ENCODE measurements at regions not wholly inside any gene's neighbourhood (a gene's known extent, or its start where the extent isn't known, plus 50 kb on each side); places are given as distances from the start of the nearest gene placed in this dataset.
"Not testable (repeated sequence)": the region's sequence is repeated elsewhere in the genome, so short reads cannot be mapped to it uniquely, and the experiment has no call there.

DNA sequence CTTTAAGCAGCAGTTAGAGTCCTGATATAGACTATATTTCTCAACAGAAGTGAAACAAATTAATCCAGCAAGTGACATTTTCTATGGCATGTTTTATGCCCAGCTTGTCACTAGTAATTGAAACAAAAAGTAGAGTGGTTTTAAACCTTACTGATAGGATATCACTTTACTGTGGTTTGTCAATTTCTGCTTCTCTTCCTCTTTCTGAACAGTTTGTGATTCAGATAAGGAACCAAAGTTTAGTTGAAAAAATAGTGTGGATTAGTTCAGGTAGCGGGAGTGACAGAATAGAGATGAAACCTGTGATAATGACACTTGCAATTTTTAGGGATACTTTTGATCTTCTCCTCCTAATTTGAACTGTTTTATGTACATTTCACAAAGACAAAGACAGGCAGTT is 485.7 kb upstream of the EDIL3 start:
- H3K27me3 ChIP-seq (ENCODE audit: control insufficient read depth in 3 of 3, insufficient read depth in 3 of 3, low read depth in 1 of 3, low read length in 3 of 3): no peaks in the 10 kb centered on the region
- H2BK120ac ChIP-seq (ENCODE audit: low read depth, low read length): no peak overlapping the region
- no peak overlapping the region for H2AK5ac ChIP-seq (ENCODE audit: low read depth, low read length)
- H3K4ac ChIP-seq (ENCODE audit: low read length): no peak overlapping the region
- no peak overlapping the region for H3K4me3 ChIP-seq (ENCODE audit: low read length in 2 of 2)
- no peaks in the 10 kb centered on the region for H3K4me1 ChIP-seq (ENCODE audit: control insufficient read depth in 2 of 2, insufficient read depth in 1 of 2, low read depth in 1 of 2, low read length in 2 of 2)
- no peak overlapping the region for H3K23ac ChIP-seq (ENCODE audit: low read depth, low read length, poor library complexity)
- WGBS, 2 donors (ENCODE audit: extremely low coverage in 2 of 2, insufficient read length in 2 of 2, insufficient replicate concordance in 1 of 2): no CpG with 5 or more reads among the region's 1 CpG
- no peaks in the 10 kb centered on the region for H3K36me3 ChIP-seq (replicated peaks in 1 of 2; ENCODE audit: control insufficient read depth in 2 of 2, insufficient read depth in 2 of 2, low read length in 2 of 2)
- no peak overlapping the region for H3K4me2 ChIP-seq (ENCODE audit: insufficient read depth, low read length, poor library complexity, severe bottlenecking)
- H3K9ac ChIP-seq (ENCODE audit: low read depth, low read length, poor library complexity): no peak overlapping the region
- no peak overlapping the region for H2AFZ ChIP-seq (ENCODE audit: low read length)
- no peak overlapping the region for H2BK12ac ChIP-seq (ENCODE audit: low read length)
- H2BK15ac ChIP-seq (ENCODE audit: low read length): no peak overlapping the region
- no peak overlapping the region for H4K8ac ChIP-seq (ENCODE audit: low read depth, low read length)
- no peak overlapping the region for H3K27ac ChIP-seq (replicated peaks; ENCODE audit: low read length)
- no peaks in the 10 kb centered on the region for H3K79me1 ChIP-seq (ENCODE audit: low read depth, low read length)
- H4K91ac ChIP-seq (ENCODE audit: low read depth, low read length, poor library complexity): no peak overlapping the region
- DNase-seq (ENCODE audit: low spot score): no peak
- H2BK5ac ChIP-seq (ENCODE audit: low read length): no peak overlapping the region
- H3K9me3 ChIP-seq (replicated peaks in 1 of 2; ENCODE audit: control insufficient read depth in 2 of 2, insufficient read depth in 1 of 2, low read depth in 1 of 2, low read length in 2 of 2): no peaks in the 10 kb centered on the region
- no peak overlapping the region for H3K14ac ChIP-seq (ENCODE audit: low read length)
- H3K18ac ChIP-seq (ENCODE audit: low read length): no peak overlapping the region

DNA sequence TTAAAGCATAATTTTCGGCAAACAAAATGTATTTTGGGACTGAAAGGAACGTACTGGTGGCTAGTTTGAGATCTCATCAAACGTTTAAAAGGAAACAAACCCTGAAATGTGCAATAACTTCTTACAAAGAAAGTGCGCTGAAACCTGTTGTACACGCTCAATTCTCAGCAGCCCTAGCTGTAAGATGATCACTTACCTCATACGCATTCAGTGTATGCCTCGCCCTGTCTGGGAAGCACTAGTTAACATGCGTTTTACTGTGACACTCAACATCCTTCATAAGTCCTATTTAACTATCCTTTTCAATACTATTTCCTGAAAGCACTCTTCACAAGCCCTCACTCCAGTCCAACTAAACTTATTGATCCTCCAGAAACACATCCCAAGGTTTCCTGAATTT is 485.0 kb upstream of the EDIL3 start:
- no peaks in the 10 kb centered on the region for H3K27me3 ChIP-seq (ENCODE audit: control insufficient read depth in 3 of 3, insufficient read depth in 3 of 3, low read depth in 1 of 3, low read length in 3 of 3)
- H3K79me1 ChIP-seq (ENCODE audit: low read depth, low read length): no peaks in the 10 kb centered on the region
- H3K4me2 ChIP-seq (ENCODE audit: insufficient read depth, low read length, poor library complexity, severe bottlenecking): no peak overlapping the region
- H2AK5ac ChIP-seq (ENCODE audit: low read depth, low read length): no peak overlapping the region
- no peak overlapping the region for H3K14ac ChIP-seq (ENCODE audit: low read length)
- no peak overlapping the region for H2BK5ac ChIP-seq (ENCODE audit: low read length)
- H3K23ac ChIP-seq (ENCODE audit: low read depth, low read length, poor library complexity): no peak overlapping the region
- no peak overlapping the region for H2AFZ ChIP-seq (ENCODE audit: low read length)
- no peak overlapping the region for H2BK12ac ChIP-seq (ENCODE audit: low read length)
- no peak overlapping the region for H3K4me3 ChIP-seq (ENCODE audit: low read length in 2 of 2)
- no peak overlapping the region for H4K91ac ChIP-seq (ENCODE audit: low read depth, low read length, poor library complexity)
- H3K18ac ChIP-seq (ENCODE audit: low read length): no peak overlapping the region
- H4K8ac ChIP-seq (ENCODE audit: low read depth, low read length): no peak overlapping the region
- WGBS, 2 donors (ENCODE audit: extremely low coverage in 2 of 2, insufficient read length in 2 of 2, insufficient replicate concordance in 1 of 2): no CpG with 5 or more reads among the region's 8 CpGs
- H3K36me3 ChIP-seq (replicated peaks in 1 of 2; ENCODE audit: control insufficient read depth in 2 of 2, insufficient read depth in 2 of 2, low read length in 2 of 2): no peaks in the 10 kb centered on the region
- H2BK120ac ChIP-seq (ENCODE audit: low read depth, low read length): no peak overlapping the region
- no peak overlapping the region for H3K4ac ChIP-seq (ENCODE audit: low read length)
- no peak overlapping the region for H3K9ac ChIP-seq (ENCODE audit: low read depth, low read length, poor library complexity)
- H3K9me3 ChIP-seq (replicated peaks in 1 of 2; ENCODE audit: control insufficient read depth in 2 of 2, insufficient read depth in 1 of 2, low read depth in 1 of 2, low read length in 2 of 2): no peaks in the 10 kb centered on the region
- no peaks in the 10 kb centered on the region for H3K4me1 ChIP-seq (ENCODE audit: control insufficient read depth in 2 of 2, insufficient read depth in 1 of 2, low read depth in 1 of 2, low read length in 2 of 2)
- H3K27ac ChIP-seq (replicated peaks; ENCODE audit: low read length): no peak overlapping the region
- H2BK15ac ChIP-seq (ENCODE audit: low read length): no peak overlapping the region
- no peak for DNase-seq (ENCODE audit: low spot score)

DNA sequence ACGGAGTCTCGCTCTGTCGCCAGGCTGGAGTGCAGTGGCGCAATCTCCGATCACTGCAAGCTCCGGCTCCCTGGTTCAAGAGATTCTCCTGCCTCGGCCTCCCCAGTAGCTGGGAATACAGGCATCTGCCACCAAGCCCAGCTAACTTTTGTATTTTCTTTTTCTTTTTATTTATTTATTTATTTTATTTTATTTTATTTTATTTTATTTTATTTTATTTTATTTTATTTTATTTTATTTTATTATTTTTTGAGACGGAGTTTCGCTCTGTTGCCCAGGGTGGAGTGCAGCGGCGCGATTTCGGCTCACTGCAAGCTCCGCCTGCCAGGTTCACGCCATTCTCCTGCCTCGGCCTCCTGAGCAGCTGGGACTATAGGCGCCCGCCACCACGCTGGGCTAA is 479.3 kb upstream of the EDIL3 start:
- not testable (repeated sequence) for H3K4me1 ChIP-seq (ENCODE audit: control insufficient read depth in 2 of 2, insufficient read depth in 1 of 2, low read depth in 1 of 2, low read length in 2 of 2); H4K91ac ChIP-seq (ENCODE audit: low read depth, low read length, poor library complexity); H3K23ac ChIP-seq (ENCODE audit: low read depth, low read length, poor library complexity); H3K14ac ChIP-seq (ENCODE audit: low read length); H3K36me3 ChIP-seq (replicated peaks in 1 of 2; ENCODE audit: control insufficient read depth in 2 of 2, insufficient read depth in 2 of 2, low read length in 2 of 2); H3K9ac ChIP-seq (ENCODE audit: low read depth, low read length, poor library complexity); H2BK120ac ChIP-seq (ENCODE audit: low read depth, low read length); H3K4me2 ChIP-seq (ENCODE audit: insufficient read depth, low read length, poor library complexity, severe bottlenecking); H3K9me3 ChIP-seq (replicated peaks in 1 of 2; ENCODE audit: control insufficient read depth in 2 of 2, insufficient read depth in 1 of 2, low read depth in 1 of 2, low read length in 2 of 2); H4K8ac ChIP-seq (ENCODE audit: low read depth, low read length); H2BK12ac ChIP-seq (ENCODE audit: low read length); DNase-seq (ENCODE audit: low spot score); H3K4ac ChIP-seq (ENCODE audit: low read length); H3K79me1 ChIP-seq (ENCODE audit: low read depth, low read length); H2BK15ac ChIP-seq (ENCODE audit: low read length); H3K27ac ChIP-seq (replicated peaks; ENCODE audit: low read length); H2AFZ ChIP-seq (ENCODE audit: low read length); H3K27me3 ChIP-seq (ENCODE audit: control insufficient read depth in 3 of 3, insufficient read depth in 3 of 3, low read depth in 1 of 3, low read length in 3 of 3); H2AK5ac ChIP-seq (ENCODE audit: low read depth, low read length); H2BK5ac ChIP-seq (ENCODE audit: low read length); H3K18ac ChIP-seq (ENCODE audit: low read length); H3K4me3 ChIP-seq (ENCODE audit: low read length in 2 of 2)
- WGBS, 2 donors (ENCODE audit: extremely low coverage in 2 of 2, insufficient read length in 2 of 2, insufficient replicate concordance in 1 of 2): no CpG with 5 or more reads among the region's 19 CpGs

DNA sequence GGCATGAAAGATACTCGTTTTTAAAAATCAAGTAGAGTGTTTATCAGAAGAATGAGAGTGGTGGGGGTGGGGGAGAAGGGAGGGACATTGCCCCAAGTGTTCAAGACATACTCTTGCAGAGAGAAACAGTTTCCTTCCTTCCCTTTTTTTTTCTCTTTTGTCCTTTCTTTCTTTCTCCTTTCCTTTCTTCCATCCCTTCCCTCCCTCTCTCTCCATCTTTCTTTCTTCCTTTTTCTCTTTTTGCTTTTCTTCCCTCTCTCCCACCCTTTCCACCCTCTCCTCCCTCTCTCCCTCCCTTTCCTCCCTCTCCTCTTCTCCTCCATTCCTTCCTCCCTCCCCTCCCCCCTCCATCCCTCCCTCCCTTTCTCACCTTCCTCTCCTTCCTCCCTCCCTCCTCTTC is 478.3 kb upstream of the EDIL3 start:
- H2BK5ac ChIP-seq (ENCODE audit: low read length): no peak overlapping the region
- DNase-seq (ENCODE audit: low spot score): no peak
- H3K79me1 ChIP-seq (ENCODE audit: low read depth, low read length): no peaks in the 10 kb centered on the region
- H2BK15ac ChIP-seq (ENCODE audit: low read length): no peak overlapping the region
- no peak overlapping the region for H3K4me2 ChIP-seq (ENCODE audit: insufficient read depth, low read length, poor library complexity, severe bottlenecking)
- no peak overlapping the region for H3K23ac ChIP-seq (ENCODE audit: low read depth, low read length, poor library complexity)
- no peaks in the 10 kb centered on the region for H3K27me3 ChIP-seq (ENCODE audit: control insufficient read depth in 3 of 3, insufficient read depth in 3 of 3, low read depth in 1 of 3, low read length in 3 of 3)
- no peak overlapping the region for H2BK120ac ChIP-seq (ENCODE audit: low read depth, low read length)
- WGBS, 2 donors (ENCODE audit: extremely low coverage in 2 of 2, insufficient read length in 2 of 2, insufficient replicate concordance in 1 of 2): no CpG with 5 or more reads among the region's 1 CpG
- H4K8ac ChIP-seq (ENCODE audit: low read depth, low read length): no peak overlapping the region
- H2AFZ ChIP-seq (ENCODE audit: low read length): no peak overlapping the region
- no peak overlapping the region for H3K4me3 ChIP-seq (ENCODE audit: low read length in 2 of 2)
- H3K9me3 ChIP-seq (replicated peaks in 1 of 2; ENCODE audit: control insufficient read depth in 2 of 2, insufficient read depth in 1 of 2, low read depth in 1 of 2, low read length in 2 of 2): no peaks in the 10 kb centered on the region
- H3K14ac ChIP-seq (ENCODE audit: low read length): no peak overlapping the region
- no peaks in the 10 kb centered on the region for H3K36me3 ChIP-seq (replicated peaks in 1 of 2; ENCODE audit: control insufficient read depth in 2 of 2, insufficient read depth in 2 of 2, low read length in 2 of 2)
- H2BK12ac ChIP-seq (ENCODE audit: low read length): no peak overlapping the region
- no peak overlapping the region for H3K27ac ChIP-seq (replicated peaks; ENCODE audit: low read length)
- H3K4me1 ChIP-seq (ENCODE audit: control insufficient read depth in 2 of 2, insufficient read depth in 1 of 2, low read depth in 1 of 2, low read length in 2 of 2): no peaks in the 10 kb centered on the region
- H4K91ac ChIP-seq (ENCODE audit: low read depth, low read length, poor library complexity): no peak overlapping the region
- no peak overlapping the region for H3K4ac ChIP-seq (ENCODE audit: low read length)
- no peak overlapping the region for H2AK5ac ChIP-seq (ENCODE audit: low read depth, low read length)
- no peak overlapping the region for H3K9ac ChIP-seq (ENCODE audit: low read depth, low read length, poor library complexity)
- no peak overlapping the region for H3K18ac ChIP-seq (ENCODE audit: low read length)
